SU-DHL-6 (cell line): ENCODE measurements at regions not wholly inside any gene's neighbourhood (a gene's known extent, or its start where the extent isn't known, plus 50 kb on each side); places are given as distances from the start of the nearest gene placed in this dataset.

Experiments
- CTCF ChIP-seq: fragments of 200-600 bp; sonication (generic); IDR thresholded peaks from one replicate; pipeline ENCODE4 v1.5.1; 2017; ENCODE audit warnings: antibody characterized with exemption, mild to moderate bottlenecking, low read length, moderate library complexity; ENCODE audit not compliant: insufficient read depth, poor library complexity, severe bottlenecking
- EZH2phosphoT487 ChIP-seq: fragments of 200-600 bp; sonication (generic), shearing (Covaris generic); conservative IDR thresholded peaks from 2 replicates; pipeline ENCODE4 v1.6.1; 2018; ENCODE audit warnings: mild to moderate bottlenecking, antibody characterized with exemption, low read length, moderate library complexity, mixed read lengths

- no peak for TF ChIP-seq CTCF
- TF ChIP-seq EZH2phosphoT487 = no peak
Observed at GRCh38 chr19:20482721-20483120, 82.9 kb downstream of the ZNF737 start.
